IMR-90 (cell line): ENCODE measurements at regions not wholly inside any gene's neighbourhood (a gene's known extent, or its start where the extent isn't known, plus 50 kb on each side); places are given as distances from the start of the nearest gene placed in this dataset.

ENCODE experiments used
- ATAC-seq: fragments of 200-7000 bp; cut with Tn5 transposase; 2 replicates; pipeline ENCODE4 v1.9.1; 2020; ENCODE audit warnings: low read depth, mild to moderate bottlenecking, moderate library complexity
- BruUV-seq: library from RNA; stranded (reverse); fragments of 400-500 nt; replicated peaks from 2 replicates; lab custom pipeline; 2021; lab: Mats Ljungman, UMichigan
- CTCF ChIA-PET: fragments of 300-600 bp; formaldehyde crosslinking; extraction: SDS; loops from one replicate; lab custom pipeline; 2021; ENCODE audit warnings: antibody characterized with exemption; lab: Yijun Ruan, JAX
- POLR2A ChIA-PET: fragments of 300-600 bp; sonication (Branson Sonifier 250); formaldehyde crosslinking; loops from one replicate; lab custom pipeline; 2022; ENCODE audit warnings: antibody characterized with exemption; ENCODE audit not compliant: unreplicated experiment; lab: Charles Lee
- DNase-seq: peaks from one replicate; pipeline ENCODE4 v3.0.0; 2013
- H2AFZ ChIP-seq: replicated peaks from 2 replicates; pipeline ENCODE3; 2013; ENCODE audit warnings: low read length, mild to moderate bottlenecking; ENCODE audit not compliant: poor library complexity
- H2AK5ac ChIP-seq: 2 replicates; pipeline ENCODE4 v1.6.1; 2013; ENCODE audit warnings: low read depth, low read length, inconsistent platforms
- H2AK9ac ChIP-seq: replicated peaks from 2 replicates; pipeline ENCODE3; 2013; ENCODE audit warnings: mild to moderate bottlenecking, low read depth, low read length, moderate library complexity; ENCODE audit not compliant: poor library complexity
- H2BK120ac ChIP-seq: 2 replicates; pipeline ENCODE4 v1.6.1; 2013; ENCODE audit warnings: low read depth, low read length, inconsistent platforms
- H2BK15ac ChIP-seq: 3 replicates; pipeline ENCODE4 v1.6.1; 2013; ENCODE audit warnings: low read depth, low read length, inconsistent platforms
- H2BK20ac ChIP-seq: 2 replicates; pipeline ENCODE4 v1.6.1; 2013; ENCODE audit warnings: low read depth, mild to moderate bottlenecking, inconsistent platforms, low read length, moderate library complexity
- H2BK5ac ChIP-seq: 2 replicates; pipeline ENCODE4 v1.6.1; 2013; ENCODE audit warnings: mild to moderate bottlenecking, low read depth, low read length, inconsistent platforms; ENCODE audit not compliant: poor library complexity, severe bottlenecking
- H3K14ac ChIP-seq: replicated peaks from 2 replicates; pipeline ENCODE4 v1.6.1; 2013; ENCODE audit warnings: low read depth, low read length, inconsistent platforms
- H3K18ac ChIP-seq: 2 replicates; pipeline ENCODE4 v1.6.1; 2013; ENCODE audit warnings: low read depth, low read length, control low read depth
- H3K23ac ChIP-seq: 2 replicates; pipeline ENCODE4 v1.6.1; 2013; ENCODE audit warnings: low read depth, low read length, inconsistent platforms
- H3K27ac ChIP-seq: 2 replicates; pipeline ENCODE4 v1.5.1; 2013; ENCODE audit warnings: mild to moderate bottlenecking, control low read depth, low read length; ENCODE audit not compliant: insufficient read depth
- H3K27me3 ChIP-seq: 2 replicates; pipeline ENCODE4 v1.6.1; 2013; ENCODE audit warnings: low read length; ENCODE audit not compliant: control insufficient read depth, insufficient read depth
- H3K36me3 ChIP-seq: 2 replicates; pipeline ENCODE4 v1.6.1; 2013; ENCODE audit warnings: low read length, mixed read lengths; ENCODE audit not compliant: control insufficient read depth, insufficient read depth
- H3K4ac ChIP-seq: 2 replicates; pipeline ENCODE4 v1.6.1; 2013; ENCODE audit warnings: low read depth, low read length, inconsistent platforms
- H3K4me1 ChIP-seq: 2 replicates; pipeline ENCODE4 v1.6.1; 2013; ENCODE audit warnings: low read length, mixed read lengths; ENCODE audit not compliant: control insufficient read depth, insufficient read depth
- H3K4me2 ChIP-seq: 2 replicates; pipeline ENCODE4 v1.6.1; 2013; ENCODE audit warnings: low read depth, mild to moderate bottlenecking, control low read depth, low read length, moderate library complexity
- H3K4me3 ChIP-seq: 2 replicates; pipeline ENCODE4 v1.5.1; 2013; ENCODE audit warnings: low read depth, mild to moderate bottlenecking, control low read depth, low read length, moderate library complexity; ENCODE audit not compliant: insufficient read depth
- H3K56ac ChIP-seq: 2 replicates; pipeline ENCODE4 v1.6.1; 2013; ENCODE audit warnings: low read length, inconsistent platforms; ENCODE audit not compliant: insufficient read depth; ENCODE audit errors: extremely low read depth
- H3K79me1 ChIP-seq, 2 experiments: 2 replicates each; pipeline ENCODE4 v1.6.1; 2013; ENCODE audit warnings: low read length in 2 of 2, inconsistent platforms in 1 of 2, low read depth in 1 of 2
- H3K9ac ChIP-seq: 2 replicates; pipeline ENCODE4 v1.6.1; 2013; ENCODE audit warnings: low read depth, low read length, control low read depth
- H3K9me1 ChIP-seq: 2 replicates; pipeline ENCODE4 v1.6.1; 2013; ENCODE audit warnings: low read length, inconsistent platforms; ENCODE audit not compliant: insufficient read depth
- H3K9me3 ChIP-seq: 2 replicates; pipeline ENCODE4 v1.6.1; 2013; ENCODE audit warnings: low read length; ENCODE audit not compliant: control insufficient read depth, insufficient read depth
- H4K20me1 ChIP-seq: 2 replicates; pipeline ENCODE4 v1.6.1; 2013; ENCODE audit warnings: low read length, inconsistent platforms; ENCODE audit not compliant: insufficient read depth
- H4K5ac ChIP-seq: 2 replicates; pipeline ENCODE4 v1.6.1; 2013; ENCODE audit warnings: mild to moderate bottlenecking, low read depth, low read length, control low read depth
- H4K8ac ChIP-seq, 2 experiments: 2 replicates each; pipeline ENCODE4 v1.6.1; 2013; ENCODE audit warnings: low read depth in 2 of 2, low read length in 2 of 2, control low read depth in 1 of 2, inconsistent platforms in 1 of 2
- H4K91ac ChIP-seq: 2 replicates; pipeline ENCODE4 v1.6.1; 2013; ENCODE audit warnings: low read depth, low read length, inconsistent platforms; ENCODE audit not compliant: insufficient read depth
- CTCF ChIP-seq: conservative IDR thresholded peaks from 2 replicates; pipeline ENCODE4 v1.5.1; 2012; ENCODE audit warnings: mild to moderate bottlenecking, low read depth, low read length, improper control_type of control experiment
- WGBS, 2 experiments: methylation state at CpG; one replicate each; pipeline versions ENCODE4 v1.1.5 to v1.1.7; 2013; ENCODE audit warnings: missing lambda C conversion rate in 2 of 2; ENCODE audit not compliant: insufficient read length in 1 of 2; ENCODE audit errors: extremely low coverage in 2 of 2; 5-methylcytosine and 5-hydroxymethylcytosine counted together
- dilution Hi-C: fragments of 300-500 bp; cut with HindIII; formaldehyde crosslinking; loops from one replicate; pipeline ENCODE4 v1.14.3; 2018; ENCODE audit warnings: low sequenced_read_pairs; ENCODE audit not compliant: unreplicated experiment
- in situ Hi-C: fragments of 300-500 bp; cut with MboI; formaldehyde crosslinking; loops from 3 replicates; pipeline ENCODE4 v1.14.3; 2019; ENCODE audit warnings: low sequenced_read_pairs, inconsistent platforms, mixed read lengths
- intact Hi-C: fragments of 100-400 bp; cut with micrococcal nuclease; formaldehyde crosslinking; loops from 2 replicates; pipeline ENCODE4 v1.10.0; 2022

GRCh38 chr12:115424003-115424402 is 740.0 kb upstream of the TBX3 start:
- no peak overlapping the region for H3K18ac ChIP-seq
- H3K4me1 ChIP-seq, result peaks cover 2% of the 10 kb centered on the region; the same call in 1 of the 2 replicates
- in situ Hi-C loops, result no loop called here
- H3K9me3 ChIP-seq, result no peaks in the 10 kb centered on the region
- no peak overlapping the region for H3K56ac ChIP-seq
- H3K9ac ChIP-seq, result no peak overlapping the region
- intact Hi-C loops, result no loop called here
- H2BK5ac ChIP-seq, result no peak overlapping the region
- H4K8ac ChIP-seq, result no peak overlapping the region
- no peak for ATAC-seq
- H3K9me1 ChIP-seq, result no peaks in the 10 kb centered on the region
- ChIA-PET CTCF (no interaction called here), POLR2A (no interaction called here)
- H4K20me1 ChIP-seq, result no peaks in the 10 kb centered on the region
- H3K4ac ChIP-seq, result no peak overlapping the region
- H2BK15ac ChIP-seq, result no peak overlapping the region
- H3K14ac ChIP-seq, result no peak overlapping the region
- no peaks in the 10 kb centered on the region for H3K27me3 ChIP-seq
- no peak overlapping the region for H4K5ac ChIP-seq
- no peak overlapping the region for H2BK20ac ChIP-seq
- H2AK5ac ChIP-seq, result no peak overlapping the region
- no TSS peak for BruUV-seq
- dilution Hi-C loops, result no loop called here
- H3K27ac ChIP-seq, result no peak overlapping the region
- no peak overlapping the region for H3K23ac ChIP-seq
- H3K4me3 ChIP-seq, result no peak overlapping the region
- H2AK9ac ChIP-seq, result no peak overlapping the region
- no peaks in the 10 kb centered on the region for H3K36me3 ChIP-seq
- no peak for DNase-seq
- H3K79me1 ChIP-seq, result no peaks in the 10 kb centered on the region
- no peak overlapping the region for H2AFZ ChIP-seq
- no peak overlapping the region for H3K4me2 ChIP-seq
- H4K91ac ChIP-seq, result no peak overlapping the region
- no peak for TF ChIP-seq CTCF
- no CpG with 5 or more reads among the region's 1 CpG for WGBS, 2 experiments
- no peak overlapping the region for H2BK120ac ChIP-seq
